SKM-1 (cell line): ENCODE measurements at regions not wholly inside any gene's neighbourhood (a gene's known extent, or its start where the extent isn't known, plus 50 kb on each side); places are given as distances from the start of the nearest gene placed in this dataset.

ENCODE experiments used
- DNase-seq: peaks from one replicate; lab custom pipeline; 2025; ENCODE audit not compliant: unreplicated experiment; lab: John Stamatoyannopoulos, UW

DNA sequence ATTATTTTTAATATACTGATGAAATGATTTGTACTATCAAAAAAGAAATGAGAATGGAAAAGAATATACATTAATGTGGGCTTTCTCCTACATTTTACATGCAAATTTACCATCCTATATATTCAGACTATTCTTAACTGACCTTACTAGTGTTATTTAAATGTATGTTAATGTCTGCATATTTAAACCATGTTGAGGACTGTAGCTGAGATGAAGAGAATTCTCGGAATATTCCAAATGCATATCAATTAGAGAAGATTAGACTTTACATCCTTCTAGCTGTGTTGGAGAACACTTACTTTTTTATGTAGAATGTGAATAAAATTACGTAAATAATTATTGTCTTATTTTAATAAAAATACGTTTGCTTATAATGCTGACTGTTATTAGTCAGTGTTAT, 990.1 kb upstream of the LRFN5 start:
- no peak for DNase-seq

- no peak for DNase-seq
Observed at GRCh38 chr14:40601063-40601462, 1005.6 kb upstream of the LRFN5 start.

- DNase-seq: no peak
Observed at GRCh38 chr14:40599725-40600124, 1007.0 kb upstream of the LRFN5 start.

GRCh38 chr14:40581264-40581663, 1025.4 kb upstream of the LRFN5 start:
- no peak for DNase-seq

- no peak for DNase-seq
Observed at GRCh38 chr14:40576880-40577478, 1029.7 kb upstream of the LRFN5 start.

- no peak for DNase-seq
Observed at GRCh38 chr14:40574780-40575179, 1031.9 kb upstream of the LRFN5 start.

DNA sequence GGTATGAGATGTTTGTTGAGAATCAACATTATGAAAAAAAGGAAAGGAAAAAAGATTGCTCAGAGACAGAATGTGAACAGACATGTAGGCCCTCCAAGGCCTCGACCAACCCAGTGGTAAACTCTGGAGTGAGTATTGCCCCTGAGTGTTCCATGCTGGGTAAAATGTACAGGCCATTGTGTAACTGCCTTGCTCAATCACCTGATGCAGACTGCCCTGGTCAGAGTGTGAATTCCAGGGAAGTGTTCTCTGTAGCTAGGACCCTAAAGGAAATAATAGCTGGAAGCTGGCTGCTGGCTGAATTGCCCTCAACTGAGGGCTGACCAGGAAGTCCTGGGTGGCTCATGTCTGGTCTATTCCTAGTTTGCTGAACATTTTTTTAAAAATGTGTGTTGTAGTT, 1081.4 kb upstream of the LRFN5 start:
- DNase-seq: no peak

DNA sequence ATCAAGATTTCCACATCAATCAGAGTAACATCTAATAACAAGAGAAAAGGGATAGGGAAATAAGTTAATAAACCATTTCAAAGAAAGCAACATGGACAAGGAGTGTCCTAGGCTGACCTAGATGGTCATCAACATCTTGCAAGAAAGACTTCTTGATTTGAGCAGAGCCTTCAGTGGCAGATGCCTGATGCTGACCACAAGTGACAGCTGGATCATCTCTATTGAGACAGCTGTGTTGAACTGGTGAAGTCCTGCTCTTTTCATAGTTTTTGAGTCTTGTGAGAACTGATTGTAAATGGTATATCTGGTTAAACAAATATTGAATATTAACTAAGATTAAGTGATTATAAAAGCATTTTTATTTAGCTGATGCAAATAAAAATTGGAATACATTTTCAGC, 1083.6 kb upstream of the LRFN5 start:
- DNase-seq: no peak

- no peak for DNase-seq
Observed at GRCh38 chr14:40494483-40494882, 1062.2 kb upstream of the FBXO33 start.

- DNase-seq: no peak
Observed at GRCh38 chr14:40487824-40488223, 1055.6 kb upstream of the FBXO33 start.

GRCh38 chr14:40485688-40486087, 1053.5 kb upstream of the FBXO33 start:
- no peak for DNase-seq

DNA sequence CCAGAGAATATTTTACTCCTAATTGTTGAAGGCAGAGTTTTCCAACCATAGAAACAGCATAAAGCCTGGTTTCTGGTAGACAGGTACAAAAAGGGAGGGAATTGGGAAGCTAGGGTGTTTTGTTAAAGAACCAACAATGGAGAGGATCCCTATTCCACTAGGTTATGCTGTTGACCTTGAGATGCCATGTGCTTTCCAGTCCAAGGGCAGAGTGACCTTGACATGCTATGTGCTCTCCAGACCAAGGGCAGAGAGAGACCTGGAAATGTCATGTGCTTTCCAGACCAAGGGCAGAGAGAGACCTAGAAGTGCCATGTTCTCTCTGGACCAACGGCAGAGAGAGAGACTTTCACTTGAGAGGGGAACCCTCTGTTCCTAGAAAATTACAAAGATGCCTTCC, 1043.8 kb upstream of the FBXO33 start:
- no peak for DNase-seq

- DNase-seq: no peak
Observed at GRCh38 chr14:40467969-40468368, 1035.7 kb upstream of the FBXO33 start.

DNA sequence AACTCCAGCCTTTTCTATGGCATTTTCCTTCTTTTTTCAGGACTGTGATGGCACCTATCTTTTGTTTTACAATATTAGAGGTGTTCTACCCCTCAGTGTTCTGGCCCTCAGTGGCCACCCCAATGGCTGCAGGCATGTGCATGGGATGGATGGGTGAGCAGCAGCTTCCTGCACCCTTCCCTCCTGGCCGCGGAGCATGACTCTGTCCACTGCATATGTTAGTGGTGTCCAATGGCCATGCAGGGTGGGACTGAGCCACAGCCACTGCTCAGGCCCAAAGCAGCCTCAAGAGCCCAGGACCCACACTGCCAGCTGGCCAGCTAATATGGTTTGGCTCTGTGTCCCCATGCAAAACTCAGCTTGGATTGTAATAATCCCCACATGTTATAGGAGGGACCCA, 1032.3 kb upstream of the FBXO33 start:
- DNase-seq: no peak

DNA sequence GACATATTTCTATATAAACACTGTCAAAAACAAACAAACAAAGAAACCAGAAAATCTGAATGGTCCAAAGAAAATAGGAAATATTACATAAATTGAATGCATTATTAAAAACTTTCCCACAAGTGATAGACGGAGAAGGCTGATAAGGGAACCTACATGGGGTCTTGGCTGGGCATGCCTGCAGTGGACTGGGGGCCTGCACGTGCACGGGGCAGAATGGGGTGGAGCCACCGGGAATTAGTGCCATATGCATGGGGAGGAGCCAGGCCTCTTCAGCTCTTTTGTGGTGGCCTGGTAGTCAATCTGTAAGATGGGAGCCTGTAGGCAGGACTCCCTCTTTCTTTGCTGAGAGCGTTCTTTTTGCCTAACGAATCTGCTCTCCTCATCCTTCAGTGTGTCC, 1031.7 kb upstream of the FBXO33 start:
- DNase-seq: no peak

GRCh38 chr14:40452674-40453073, 1020.4 kb upstream of the FBXO33 start:
- no peak for DNase-seq

DNA sequence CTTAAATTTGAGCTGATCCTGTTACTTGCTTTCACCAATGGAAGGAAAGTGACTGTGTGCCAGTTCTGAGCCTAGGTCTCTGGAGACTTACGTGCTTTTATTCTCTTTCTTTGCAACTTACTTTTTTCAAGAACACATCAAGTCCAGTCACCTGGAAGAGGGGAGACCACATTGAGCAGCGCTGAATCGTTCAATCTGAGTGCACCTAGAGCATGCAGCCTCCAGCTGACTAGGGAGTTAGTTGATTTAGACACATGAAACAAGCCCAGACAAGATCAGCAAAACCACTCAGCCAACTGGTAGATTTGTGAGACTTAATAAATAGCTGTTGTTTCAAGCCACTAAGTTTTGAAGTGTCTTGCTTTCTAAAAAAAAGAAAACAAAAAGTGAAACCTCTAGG, 1014.8 kb upstream of the FBXO33 start:
- no peak for DNase-seq

- no peak for DNase-seq
Observed at GRCh38 chr14:40445020-40445419, 1012.8 kb upstream of the FBXO33 start.

DNA sequence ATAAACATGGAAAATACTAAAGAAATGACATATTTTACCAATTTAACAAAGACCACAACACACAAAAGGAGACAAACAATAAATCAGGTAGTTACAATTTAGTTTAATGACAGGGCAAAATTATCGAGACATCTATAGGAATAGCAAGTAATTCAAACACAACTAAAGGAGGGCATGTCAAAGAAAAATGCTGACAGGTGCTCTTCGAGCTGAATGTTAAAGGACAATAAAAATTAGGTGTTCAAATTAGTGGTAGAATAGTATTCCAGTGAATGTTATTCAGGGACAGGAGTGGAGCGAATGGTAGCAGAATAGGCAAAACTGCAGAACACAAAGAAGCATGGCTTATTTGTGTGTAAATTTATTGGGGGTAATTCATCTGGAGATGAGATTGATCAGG, 1004.3 kb upstream of the FBXO33 start:
- DNase-seq: no peak

DNA sequence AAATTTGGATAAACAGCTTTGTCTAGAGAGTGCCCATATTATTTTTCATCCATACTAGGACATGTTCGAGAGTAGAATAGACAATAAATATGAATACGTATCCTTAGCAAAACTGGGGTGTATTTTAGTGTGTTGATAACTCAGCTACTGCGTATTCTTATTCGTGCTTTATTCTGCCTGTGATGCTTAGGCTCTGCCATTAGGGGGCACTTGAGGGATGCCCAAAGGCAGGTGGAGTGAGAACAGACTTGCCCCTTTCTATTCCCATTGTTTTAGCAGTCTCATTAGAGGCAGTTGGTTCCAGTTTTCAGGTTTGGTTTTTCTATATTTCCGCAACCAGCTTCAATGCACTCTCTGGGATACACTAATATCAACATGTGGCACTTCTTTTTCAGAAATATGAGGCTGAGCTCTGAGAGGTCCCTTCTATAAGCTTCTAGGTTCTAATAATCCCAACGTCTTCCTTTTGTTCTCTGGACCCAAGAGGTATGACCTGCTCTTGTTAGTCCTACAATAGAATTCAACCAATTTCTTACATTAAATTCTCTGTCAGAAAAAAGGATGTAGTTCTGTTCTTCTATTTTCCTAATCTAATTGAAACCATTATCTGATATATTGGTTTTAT, 985.7 kb upstream of the FBXO33 start:
- DNase-seq: peak; percentile 2

DNA sequence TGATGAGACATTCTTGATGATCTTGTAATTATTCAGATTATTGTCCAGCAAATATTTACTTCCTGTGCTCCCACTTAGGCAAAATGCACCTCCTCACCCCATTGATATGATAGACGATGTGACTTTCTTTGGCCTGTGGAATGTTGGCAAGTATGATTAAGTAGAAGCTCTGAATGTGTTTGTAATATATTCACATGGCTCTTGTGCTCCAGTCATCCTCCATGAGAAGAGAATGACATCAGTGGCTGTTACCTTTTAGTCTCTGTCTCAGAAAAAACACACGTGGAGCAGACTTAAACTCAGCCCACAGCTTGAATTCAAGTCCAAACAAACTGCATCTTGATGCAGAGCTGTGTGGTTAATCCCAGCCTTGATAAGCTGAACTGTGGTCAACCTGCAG, 984.3 kb upstream of the FBXO33 start:
- no peak for DNase-seq

DNA sequence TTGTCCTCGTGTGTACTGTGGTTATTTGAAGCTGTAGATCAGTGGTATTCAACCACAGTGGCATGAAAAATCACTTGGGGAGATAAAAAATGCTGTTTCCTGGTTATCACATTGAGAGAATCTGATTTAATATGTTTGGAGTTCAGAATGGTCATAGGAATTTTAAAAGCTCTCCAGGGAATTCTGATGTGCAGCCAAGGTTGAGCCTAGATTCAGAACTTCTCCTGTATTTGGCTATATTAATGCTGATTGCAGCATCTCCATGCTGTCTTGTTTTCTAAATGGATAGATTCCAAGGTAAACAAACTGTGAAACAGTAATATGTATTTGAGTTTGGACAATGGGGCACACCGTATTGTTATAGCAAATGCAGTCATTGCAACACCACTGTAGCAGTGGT, 982.2 kb upstream of the FBXO33 start:
- DNase-seq: no peak

DNA sequence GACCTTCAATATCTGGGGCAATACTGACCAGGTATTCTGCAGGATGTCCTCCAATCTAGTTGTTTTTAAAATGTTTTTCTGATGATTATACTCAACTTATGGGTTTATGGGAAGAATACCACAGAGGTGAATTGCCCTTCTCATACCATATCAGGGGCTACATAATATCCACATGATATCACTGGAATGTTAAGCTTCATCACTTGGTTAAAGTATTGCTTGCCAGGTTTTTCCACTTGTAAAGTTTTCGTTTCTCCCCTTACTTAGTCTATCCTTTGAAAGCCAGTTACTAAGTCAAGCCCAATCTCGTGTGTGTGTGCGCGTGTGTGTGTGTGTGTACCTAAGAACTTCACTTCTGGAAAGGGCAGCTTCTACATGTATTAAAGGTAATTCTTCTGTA, 980.9 kb upstream of the FBXO33 start:
- no peak for DNase-seq
